AG08396 (cell line): ENCODE measurements at regions not wholly inside any gene's neighbourhood (a gene's known extent, or its start where the extent isn't known, plus 50 kb on each side); places are given as distances from the start of the nearest gene placed in this dataset.

Source experiments
- DNase-seq: peaks from one replicate; pipeline ENCODE4 v3.0.0; 2012; ENCODE audit warnings: low spot score, mixed read lengths

DNA sequence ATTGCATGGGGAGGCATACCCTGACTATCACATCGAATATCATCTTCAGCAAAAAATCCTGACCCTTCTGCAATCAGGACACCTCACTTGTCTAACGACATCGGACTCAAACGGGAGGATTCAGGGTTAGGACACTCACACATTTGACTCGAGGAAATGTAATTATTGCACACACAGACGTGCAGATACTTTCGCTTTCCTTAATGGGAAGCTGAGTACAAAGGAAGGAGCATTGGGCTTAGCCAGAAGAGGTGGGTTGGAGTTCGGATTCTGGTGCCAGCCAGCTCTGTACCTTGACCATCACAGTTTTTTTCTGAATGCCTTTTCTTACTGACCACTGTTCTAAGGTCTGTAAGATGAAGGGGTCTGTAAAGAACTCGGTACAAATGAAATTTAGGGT lies 260.4 kb downstream of the GALC start:
- DNase-seq: no peak

DNA sequence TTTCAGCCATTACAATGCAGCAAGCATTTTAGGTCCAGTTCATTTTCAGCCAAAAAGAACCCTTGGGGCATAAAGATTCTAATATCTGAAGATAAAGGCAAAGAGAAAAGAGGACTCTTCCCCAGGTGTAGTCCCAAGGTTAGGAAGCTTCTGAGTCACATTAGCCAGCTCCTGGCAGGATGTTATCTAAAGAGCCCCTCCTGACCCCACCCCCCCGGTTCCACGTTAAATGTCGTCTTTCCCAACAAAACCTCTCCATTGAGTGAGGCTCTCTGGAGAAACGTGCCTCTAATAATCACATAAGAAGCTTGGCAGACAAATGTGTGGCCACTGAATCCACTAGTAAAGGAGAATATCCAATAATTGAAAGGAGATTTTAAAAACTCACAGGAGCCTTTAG lies 267.7 kb downstream of the GALC start:
- DNase-seq: no peak

DNA sequence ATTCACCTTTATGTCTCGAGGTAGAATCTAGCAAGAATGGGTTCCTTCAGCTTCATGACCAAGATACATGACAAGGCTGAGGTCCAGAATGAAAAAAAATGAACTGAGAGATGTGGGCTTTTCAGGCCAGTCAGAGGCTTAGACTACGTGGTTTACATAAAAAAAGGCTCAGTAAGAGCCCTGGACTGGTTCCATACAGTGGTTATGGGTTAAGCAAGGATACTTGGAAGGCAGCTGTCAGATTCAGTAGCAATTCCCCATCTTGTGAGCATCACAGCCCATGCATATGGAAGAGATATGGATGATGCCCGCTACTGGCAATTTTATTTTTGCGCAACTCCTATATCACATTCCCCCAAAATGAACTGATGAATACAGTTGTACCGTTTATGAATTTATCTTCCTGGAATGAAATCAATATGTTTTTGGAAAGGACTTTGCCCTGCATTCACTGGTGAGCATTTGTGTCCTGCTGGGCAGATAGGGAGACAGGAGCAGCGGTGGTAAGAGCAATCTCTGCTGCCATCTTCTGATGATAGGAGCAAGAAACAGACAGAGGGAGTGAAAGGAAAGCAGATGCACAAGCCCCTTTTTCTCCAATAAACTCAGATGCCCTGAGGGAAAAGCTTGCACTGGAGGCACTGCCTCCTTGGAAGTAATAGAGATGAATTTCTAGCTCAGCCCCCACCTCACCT lies 280.4 kb downstream of the GALC start:
- DNase-seq: peak; percentile 17

DNA sequence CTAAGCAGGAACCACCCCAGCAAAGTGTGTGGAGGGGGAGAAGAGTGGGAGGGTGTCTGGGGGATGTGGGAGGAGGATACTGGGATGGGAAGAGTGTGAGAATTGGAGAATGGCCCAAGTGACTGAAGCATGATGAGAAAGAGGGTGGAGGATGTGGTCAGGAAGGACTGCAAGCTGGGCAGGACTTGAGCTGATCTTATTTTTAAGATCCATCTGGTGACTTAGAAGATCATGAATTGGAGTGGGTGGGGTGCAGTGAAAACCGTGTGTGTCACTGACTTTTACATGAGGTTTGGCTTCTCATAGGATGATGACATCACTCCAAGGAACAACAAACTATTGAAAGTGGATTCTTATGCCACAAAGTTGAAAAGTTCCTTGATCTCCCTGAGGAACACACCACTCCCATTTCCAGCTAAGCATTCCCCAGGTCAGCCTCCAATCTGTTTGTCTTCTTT lies 287.5 kb downstream of the GALC start:
- DNase-seq: peak; percentile 24

DNA sequence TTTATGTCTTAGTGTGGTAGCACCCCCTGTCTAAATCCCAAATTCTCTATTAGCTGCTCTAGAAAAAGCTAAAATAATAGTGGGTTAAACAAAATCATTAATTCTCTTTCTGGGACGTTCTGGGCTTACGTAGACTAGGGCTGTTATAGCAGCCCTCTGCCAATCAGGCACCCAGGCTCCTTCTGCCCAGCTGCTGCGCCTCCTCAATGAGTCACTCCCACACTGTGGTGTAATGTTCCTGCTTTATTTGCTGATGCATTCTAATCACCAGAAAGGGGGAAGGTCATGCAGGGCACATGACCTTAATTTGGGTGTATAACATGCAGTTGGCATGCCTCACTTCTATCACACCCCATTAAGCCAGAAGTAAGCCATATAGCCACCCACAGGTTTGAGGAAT lies 294.5 kb downstream of the GALC start:
- no peak for DNase-seq

DNA sequence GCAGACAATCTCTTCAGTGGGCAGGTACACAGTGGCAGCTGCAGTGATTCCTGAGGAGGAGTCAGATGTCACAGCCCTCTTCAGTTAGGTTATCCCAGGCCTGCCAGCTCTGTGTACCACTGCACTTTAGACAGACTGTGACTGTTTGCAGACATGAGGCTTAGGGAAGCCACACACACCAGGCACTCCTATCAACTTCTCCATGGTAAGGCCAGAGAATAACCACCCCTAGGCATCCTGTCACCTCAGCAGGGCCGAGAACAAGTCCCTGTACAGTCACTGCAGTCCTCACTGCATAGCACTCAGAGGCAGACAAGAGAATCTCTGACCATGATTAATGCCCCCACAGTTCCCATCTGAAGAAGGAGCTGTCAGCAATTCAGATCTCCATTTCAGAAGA lies 296.5 kb downstream of the GALC start:
- DNase-seq: no peak

DNA sequence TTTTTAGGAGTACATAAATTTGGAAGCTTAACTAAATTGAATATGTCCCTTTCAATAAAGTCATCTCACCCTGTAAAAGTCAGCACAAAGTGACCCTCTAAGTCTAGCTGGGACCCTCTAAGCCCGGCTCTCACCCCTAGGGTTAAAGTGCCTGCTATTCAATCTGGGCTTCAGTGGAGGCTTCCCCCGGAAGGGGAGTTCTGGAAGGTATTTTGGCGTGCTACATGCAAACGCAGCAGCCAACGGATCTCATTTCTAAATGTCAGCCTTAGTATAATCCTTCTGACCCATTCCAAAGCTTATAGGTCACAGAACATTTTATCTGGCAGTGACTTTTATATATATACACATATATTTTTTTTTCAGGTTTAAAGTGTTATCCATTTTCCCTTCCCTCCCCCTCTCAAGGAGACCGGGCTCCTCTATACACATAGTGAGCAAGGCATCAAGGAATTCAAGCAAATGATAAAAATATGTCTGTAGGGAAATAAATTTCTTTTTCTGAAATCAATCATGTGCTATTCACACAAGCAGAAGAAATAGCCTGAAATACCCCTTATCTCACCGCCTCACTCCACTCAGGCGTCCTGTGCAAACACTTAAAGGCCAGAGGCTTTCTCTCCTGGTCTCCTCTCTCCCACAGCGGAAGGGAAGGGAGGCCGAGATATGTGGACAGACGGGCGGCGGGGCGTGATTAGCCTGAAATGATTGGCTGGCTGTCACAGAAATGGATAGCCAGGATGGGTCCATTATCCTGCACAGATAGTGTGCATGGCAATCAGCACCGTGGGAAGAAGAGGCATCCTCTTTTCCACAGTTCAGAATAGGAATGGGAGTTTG lies 301.7 kb downstream of the GALC start:
- DNase-seq: no peak

DNA sequence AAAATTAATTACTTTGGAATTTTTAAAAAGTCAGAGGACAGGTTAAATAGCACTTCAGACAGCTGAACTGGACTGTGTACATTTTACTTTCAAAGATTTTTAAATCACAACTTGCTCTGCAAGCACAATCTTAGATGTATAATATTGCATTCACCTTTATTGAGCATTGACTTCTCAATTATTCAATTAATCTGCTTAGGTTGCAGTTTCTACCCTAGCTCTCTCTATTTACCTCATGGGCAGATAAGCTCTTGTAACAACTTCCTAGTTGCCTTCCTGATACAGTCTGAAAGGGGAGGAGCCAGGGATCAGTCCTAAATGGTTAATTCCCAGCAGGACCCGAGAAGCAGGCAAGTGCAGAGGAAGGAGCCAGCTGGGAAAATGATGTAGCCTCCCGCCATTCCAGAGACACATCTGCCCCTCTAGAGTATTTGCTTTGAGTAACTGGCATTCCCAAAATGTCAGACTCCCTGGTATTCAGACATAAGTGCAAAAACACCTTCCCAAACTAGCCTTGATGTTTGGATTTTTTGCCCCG lies 302.8 kb downstream of the GALC start:
- no peak for DNase-seq

DNA sequence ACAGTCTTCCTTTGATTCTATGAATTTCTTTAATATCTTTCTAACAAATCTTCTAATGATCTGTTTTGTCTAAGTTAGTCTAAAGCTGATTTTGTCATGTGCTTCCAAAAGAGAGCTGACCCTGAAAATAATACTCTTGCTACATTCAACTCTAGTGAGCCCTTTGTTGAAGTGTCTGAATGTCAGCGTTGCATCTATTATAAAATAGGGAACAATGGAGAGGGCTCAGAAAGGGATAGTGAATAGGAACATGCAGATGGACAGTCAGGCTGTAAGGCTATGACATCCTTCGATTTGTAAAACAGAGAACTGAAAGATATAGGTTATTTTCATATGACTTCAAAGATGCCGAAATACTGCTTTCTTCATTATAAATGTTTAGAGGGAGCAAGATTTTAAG lies 304.5 kb downstream of the GALC start:
- no peak for DNase-seq

DNA sequence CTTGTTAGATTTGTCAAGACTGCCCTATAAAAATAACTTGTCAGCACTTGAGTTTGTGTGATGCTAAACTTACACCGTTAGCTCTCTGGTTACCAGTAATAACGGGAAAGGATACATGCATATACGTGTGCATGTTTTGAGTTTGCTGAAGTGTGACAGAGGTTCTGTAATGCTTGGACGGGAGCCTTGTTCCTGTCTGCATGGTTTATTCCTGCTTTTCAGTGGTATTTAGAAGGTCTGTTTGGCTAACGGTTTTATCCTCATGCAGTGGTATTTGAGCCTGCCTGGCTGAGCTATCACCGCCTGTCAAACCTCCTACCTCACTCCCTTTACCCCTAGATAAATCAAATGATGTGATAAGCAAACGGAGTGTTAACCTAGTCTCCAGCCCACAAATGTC lies 305.6 kb downstream of the GALC start:
- DNase-seq: no peak

DNA sequence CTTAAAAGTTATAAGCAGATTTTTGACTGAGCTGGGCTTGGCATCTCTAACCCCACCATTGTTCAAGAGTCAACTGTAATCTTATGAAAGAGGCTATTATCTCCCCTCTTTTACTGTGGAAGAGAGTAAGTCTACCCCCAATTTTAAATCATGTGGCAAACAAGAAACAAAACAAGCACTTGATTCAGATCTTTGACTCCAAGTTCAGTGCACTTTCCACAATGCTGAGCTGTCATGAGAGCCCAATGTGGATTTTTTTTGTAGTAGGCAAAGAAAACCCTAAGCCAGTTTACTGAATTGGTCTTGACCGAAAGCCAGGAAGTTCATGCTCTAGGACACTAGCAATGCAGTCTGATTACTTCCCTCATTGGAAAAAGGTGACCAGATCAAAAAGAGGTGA lies 306.2 kb downstream of the GALC start:
- no peak for DNase-seq

DNA sequence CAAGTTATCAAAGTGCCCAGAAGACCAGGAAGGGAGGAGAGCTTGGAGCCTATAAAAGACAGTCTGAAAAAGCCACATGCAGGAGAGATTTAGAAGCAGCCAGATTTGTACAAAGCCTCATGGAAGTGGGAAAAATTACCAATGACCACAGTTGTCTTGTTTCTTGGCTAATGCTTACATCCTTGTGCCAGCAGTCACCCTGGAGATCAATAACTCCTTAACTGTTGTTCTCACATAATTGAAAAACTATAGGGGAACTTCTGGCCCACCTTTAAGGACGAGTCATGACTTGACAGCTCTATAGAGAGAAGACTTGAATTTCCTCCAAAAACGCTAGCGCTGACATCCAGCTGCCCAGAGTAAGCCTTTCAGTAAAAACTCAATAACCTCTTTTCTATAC lies 313.1 kb downstream of the GALC start:
- no peak for DNase-seq

DNA sequence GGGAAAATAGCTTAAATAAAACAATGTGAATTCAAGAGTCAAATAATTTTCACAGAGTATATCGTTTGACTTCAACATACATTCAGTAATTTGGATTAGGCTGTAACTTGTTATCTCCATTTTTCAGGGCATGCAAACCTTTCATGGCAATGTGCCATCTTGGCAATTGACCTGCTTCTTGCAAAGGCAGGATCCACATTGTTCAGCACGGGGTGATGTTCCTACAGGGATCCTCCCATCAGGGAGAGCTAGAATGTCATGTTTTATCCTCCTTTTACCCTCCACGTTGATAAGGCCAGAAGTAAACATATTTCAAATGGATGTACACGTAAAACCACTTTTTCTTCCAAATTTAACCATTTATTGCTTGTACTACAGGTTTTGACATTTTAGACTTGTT lies 314.4 kb downstream of the GALC start:
- DNase-seq: no peak

DNA sequence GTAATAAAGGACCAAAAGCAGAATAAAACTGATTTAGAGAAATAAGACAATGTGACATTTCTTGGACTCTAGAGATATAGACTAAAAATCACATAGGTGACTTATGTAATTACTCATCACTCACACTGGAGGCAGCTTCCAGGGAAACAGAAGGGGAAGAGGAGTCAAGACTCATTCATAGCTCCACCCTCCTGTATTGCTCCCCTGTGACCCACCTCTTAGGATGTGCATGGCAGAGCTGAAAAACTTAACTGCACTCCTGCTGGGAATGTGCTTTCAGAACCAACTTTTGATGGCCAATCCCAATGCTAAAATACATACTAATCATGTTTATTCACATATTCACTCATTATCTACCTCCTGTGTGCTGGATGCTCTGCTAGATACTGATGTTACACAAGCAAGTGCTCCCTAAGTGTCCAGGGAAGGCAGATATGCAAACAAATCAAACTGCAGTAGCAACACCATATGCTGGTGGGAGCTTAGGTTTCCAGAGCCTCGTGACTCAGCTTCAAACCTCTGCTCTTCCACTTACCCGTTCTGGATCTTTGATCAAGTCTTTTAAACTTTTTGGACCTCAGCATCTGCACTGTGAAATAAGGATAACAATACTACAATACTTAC lies 316.1 kb downstream of the GALC start:
- DNase-seq: no peak

DNA sequence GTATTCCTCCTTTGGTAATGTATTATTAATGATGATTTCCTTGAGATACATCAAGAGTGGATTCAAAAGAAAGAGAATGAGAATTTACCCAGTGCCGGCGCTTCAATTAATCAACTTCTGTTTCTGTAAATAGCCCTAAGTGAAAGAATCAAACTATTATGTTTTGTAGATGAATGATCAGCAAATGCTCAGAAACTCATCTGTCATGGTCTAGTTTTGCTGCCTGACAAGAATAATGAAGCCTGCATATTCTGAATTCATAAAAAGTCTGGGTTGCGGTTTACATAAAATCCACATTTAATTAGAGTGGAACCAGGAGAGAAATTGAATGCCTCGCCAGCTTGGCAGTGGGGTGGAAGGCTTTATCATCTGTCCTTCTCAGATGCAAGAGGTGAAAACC lies 325.3 kb downstream of the GALC start:
- no peak for DNase-seq

DNA sequence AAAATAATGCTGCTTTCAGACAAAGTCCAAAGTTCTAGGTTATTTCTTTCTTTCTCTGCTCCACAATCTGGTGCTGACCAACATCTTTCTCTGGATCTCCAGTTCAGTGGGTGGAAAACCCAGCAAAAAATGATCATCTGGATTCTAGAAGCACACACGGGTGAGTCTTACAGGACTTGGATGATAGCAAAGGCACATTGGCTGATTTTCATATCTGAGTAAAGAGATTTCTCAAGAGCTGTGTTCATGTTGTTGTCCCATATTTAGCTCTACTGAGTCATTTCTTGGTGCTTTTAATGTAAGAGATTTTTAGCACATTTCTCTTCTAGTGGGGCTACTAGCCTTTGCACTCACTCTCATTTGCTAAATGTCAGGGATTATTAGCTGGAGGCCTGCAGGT lies 336.7 kb downstream of the GALC start:
- no peak for DNase-seq

DNA sequence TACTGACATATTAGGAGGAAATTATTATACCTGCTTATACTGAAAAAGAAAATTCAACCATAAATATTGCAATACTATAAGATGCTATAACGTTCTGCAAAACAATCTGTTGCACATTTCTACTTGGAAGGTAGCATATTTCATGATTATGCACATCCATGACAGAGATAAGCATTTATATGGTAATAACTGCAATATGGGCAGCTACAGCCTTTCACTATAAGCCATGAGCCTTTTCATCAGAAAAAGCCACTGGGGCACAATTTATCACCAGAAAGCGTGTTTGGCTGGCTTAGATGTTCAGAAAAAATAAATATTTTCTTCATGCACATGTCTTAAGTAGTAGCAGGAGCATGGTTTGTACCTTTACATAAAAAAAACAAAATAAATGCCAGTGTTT lies 340.7 kb downstream of the GALC start:
- no peak for DNase-seq

DNA sequence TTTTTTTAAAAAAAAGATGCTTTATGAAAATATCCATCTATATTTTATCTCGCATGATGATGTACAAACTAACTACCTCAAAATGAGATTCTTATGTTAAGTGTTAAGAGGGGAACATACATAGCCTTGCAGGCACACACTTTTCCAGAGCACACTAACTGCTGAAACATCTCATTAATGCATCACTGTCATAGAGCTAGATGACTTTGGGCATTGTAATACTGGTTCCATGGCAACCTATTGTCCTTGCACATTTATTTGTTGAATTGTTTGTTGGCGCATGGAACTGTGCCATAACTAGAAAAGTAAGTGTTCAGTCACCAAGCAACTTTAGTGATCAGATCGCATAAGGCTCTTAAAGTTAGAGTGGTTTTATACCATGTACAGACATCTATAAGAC lies 348.3 kb downstream of the GALC start:
- DNase-seq: no peak

DNA sequence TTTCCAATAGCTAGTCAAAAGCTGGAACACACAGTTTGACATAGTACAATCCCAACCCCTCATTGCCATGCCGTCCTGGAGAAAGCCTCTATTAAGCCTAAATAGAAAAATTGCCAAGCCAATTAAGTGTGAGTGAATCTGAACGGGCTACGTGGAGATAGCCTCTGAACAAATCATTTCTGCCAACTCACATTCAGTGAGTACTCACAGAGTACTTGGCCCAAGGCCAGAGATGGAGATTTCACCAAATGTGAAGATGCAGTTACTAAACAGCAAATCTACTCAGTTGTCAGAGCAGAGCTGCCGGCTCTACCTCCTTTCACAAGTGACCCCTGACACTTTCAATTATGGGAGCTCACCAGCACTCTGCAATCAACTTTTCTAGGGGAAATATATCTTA lies 350.0 kb downstream of the GALC start:
- no peak for DNase-seq

DNA sequence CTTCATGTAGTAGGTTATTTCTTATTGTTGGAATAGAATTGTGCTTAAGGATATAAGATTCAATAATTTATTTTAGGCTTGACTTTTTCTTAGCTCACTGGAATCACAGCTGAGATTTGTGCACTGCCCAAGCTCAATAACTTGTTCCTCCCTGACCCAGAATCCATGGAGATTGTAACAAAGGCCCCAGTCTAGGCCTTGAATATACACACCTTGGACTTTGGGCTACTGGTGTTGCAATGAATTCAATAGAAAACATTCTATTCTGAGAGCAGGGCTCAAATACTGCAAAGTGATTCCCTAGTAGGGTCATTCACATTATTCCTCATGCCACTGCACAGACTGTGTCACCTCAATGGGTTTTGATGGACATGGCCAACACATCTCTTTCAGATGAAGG lies 352.4 kb downstream of the GALC start:
- DNase-seq: no peak

DNA sequence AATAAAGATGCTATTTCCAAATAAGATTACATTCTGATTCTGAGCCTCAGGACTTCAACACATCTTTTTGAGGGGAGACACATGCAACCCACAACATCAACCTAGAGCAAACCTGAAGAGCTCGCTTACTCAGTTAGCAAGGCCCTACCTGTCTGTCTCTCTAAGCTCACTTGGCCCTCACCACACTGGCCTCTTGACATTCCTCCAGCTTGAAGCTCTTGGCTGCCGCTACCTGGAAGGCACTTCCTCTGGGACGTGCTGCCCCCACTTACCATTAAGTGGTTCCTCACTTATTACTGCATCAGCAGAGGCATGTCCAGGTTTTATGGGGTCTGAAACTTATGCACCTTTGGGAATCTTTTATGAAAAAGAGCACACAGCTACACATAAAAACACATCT lies 354.8 kb downstream of the GALC start:
- DNase-seq: no peak

DNA sequence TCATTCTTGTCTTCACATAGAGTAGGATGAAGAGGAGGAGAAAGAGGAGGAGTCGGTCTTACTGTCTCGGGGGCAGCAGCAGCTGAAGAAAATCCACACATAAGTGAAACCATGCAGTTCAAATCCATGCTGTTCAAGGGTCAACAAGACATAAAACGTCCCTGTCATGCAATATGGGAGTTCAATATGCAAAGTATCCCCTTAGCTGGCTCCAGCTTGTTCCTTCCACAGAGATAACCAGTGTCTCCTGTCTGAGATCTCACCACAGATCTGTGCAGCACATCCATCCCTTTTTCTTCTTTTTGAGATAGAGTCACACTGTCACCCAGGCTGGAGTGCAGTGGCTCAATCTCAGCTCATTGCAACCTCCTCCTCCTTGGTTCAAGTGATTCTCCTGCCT lies 357.5 kb downstream of the GALC start:
- no peak for DNase-seq

DNA sequence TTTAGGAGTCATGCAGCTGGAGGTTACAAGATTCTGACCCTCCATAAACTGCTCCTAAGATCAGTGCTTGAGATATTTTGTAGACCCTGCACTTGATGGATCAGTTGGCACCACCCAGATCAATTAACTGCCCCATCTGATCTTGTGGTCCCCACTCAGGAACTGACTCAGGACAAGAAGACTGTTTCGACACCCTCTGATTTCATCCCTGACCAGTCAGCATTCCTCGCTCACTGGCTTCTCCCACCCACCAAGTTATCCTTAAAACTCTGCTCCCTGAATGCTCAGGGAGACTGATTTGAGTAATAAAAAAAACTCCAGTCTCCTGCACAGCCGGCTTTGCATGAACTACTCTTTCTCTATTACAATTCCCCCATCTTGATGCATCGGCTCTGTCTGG lies 360.2 kb downstream of the GALC start:
- no peak for DNase-seq
